BJ (cell line): ENCODE measurements at regions not wholly inside any gene's neighbourhood (a gene's known extent, or its start where the extent isn't known, plus 50 kb on each side); places are given as distances from the start of the nearest gene placed in this dataset.

Experiments used
- CTCF ChIA-PET: fragments of 350-600 bp; formaldehyde crosslinking; extraction: SDS; loops from one replicate; lab custom pipeline; 2021; ENCODE audit warnings: antibody characterized with exemption, inconsistent platforms; lab: Yijun Ruan, JAX
- POLR2A ChIA-PET: fragments of 300-600 bp; sonication (Branson Sonifier 250); formaldehyde crosslinking; extraction: SDS; loops from one replicate; lab custom pipeline; 2021; ENCODE audit warnings: antibody characterized with exemption; lab: Charles Lee
- DNase-seq: peaks from one replicate; pipeline ENCODE4 v3.0.0-alpha.2; 2011; ENCODE audit warnings: low read depth
- H3K27me3 ChIP-seq: 2 replicates; pipeline ENCODE4 v1.6.0; 2011; ENCODE audit warnings: low read length; ENCODE audit not compliant: control insufficient read depth, insufficient read depth
- H3K36me3 ChIP-seq: 2 replicates; pipeline ENCODE4 v1.5.1; 2011; ENCODE audit warnings: low read length; ENCODE audit not compliant: control insufficient read depth, insufficient read depth
- H3K4me3 ChIP-seq: 2 replicates; pipeline ENCODE4 v1.5.1; 2011; ENCODE audit warnings: low read depth, mild to moderate bottlenecking, control low read depth, low read length
- TF ChIP-seq, protein P1 (sequence below): IDR thresholded peaks from 2 replicates; pipeline ENCODE4 v1.5.1; 2011; ENCODE audit warnings: low read depth, mild to moderate bottlenecking, control low read depth, inconsistent platforms, low read length, moderate library complexity; ENCODE audit not compliant: insufficient read depth

DNA sequence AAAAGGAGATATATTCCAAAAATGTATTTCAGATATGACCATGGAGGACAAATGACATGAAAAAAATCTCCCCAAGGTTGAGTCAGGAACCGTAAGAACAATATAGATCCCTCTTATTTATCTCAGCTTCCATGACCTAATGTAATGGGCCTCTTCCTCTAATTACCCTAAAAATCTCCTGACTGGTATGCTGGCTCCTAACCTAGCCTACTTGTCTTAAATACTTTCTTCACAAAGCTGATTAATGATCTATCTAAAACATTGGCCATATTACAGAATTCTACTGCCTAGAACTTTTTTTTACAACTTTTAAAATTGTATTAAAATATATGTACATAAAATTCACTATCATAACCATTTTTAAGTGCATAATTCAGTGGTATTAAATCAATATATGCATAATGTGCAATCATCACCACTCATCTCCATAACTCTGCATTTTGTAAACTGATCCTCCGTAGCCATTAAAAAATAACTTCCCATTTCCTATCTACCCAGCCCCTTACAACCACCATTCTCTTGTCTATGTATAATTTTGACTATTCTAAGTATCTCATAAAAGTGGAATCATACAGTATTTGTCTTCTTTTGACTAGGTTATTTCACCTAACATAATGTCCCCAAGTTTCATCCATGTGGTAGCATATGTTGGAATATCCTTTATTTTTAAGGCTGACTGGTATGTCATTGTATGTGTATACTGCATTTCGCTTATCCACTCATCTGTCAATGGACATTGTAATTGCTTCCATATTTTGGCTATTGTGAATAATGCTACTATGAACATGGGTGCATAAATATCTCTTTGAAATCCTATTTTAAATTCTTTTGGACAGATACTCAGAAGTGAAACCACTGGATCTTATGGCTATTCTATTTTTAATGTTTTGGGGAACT is 464.6 kb downstream of the ADAMTS20 start:
- H3K27me3 ChIP-seq: no peaks in the 10 kb centered on the region
- no peaks in the 10 kb centered on the region for H3K36me3 ChIP-seq
- H3K4me3 ChIP-seq: no peak overlapping the region
- TF ChIP-seq, protein P1, sequence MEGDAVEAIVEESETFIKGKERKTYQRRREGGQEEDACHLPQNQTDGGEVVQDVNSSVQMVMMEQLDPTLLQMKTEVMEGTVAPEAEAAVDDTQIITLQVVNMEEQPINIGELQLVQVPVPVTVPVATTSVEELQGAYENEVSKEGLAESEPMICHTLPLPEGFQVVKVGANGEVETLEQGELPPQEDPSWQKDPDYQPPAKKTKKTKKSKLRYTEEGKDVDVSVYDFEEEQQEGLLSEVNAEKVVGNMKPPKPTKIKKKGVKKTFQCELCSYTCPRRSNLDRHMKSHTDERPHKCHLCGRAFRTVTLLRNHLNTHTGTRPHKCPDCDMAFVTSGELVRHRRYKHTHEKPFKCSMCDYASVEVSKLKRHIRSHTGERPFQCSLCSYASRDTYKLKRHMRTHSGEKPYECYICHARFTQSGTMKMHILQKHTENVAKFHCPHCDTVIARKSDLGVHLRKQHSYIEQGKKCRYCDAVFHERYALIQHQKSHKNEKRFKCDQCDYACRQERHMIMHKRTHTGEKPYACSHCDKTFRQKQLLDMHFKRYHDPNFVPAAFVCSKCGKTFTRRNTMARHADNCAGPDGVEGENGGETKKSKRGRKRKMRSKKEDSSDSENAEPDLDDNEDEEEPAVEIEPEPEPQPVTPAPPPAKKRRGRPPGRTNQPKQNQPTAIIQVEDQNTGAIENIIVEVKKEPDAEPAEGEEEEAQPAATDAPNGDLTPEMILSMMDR: no peak
- ChIA-PET CTCF (interaction anchor here (0.7 kb wide), 1 partner anchor 88 kb away, joined by 3 read pairs; no protein-coding TSS in a partner anchor), POLR2A (no interaction called here)
- no peak for DNase-seq

DNA sequence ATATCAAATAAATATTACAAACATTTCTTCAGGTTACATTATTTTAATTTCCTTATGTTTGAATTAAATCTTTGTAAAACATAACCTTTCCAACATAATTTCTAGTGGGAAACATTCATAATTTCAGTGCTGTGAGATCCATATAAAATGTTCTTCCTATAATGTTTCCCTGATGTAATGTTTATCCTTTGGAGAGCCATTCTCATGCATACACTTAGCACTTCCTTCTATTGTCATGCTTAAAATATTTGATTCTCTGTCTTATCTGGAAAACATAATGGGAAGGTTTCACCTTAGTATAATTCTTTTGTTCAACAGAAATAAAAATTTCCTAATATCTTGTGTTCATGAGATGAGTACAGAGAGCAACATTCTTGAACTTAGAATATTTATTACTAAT is 472.5 kb downstream of the ADAMTS20 start:
- ChIA-PET POLR2A (no interaction called here), CTCF (no interaction called here)
- Histone ChIP-seq H3K36me3 (no peaks in the 10 kb centered on the region), H3K27me3 (no peaks in the 10 kb centered on the region), H3K4me3 (no peak overlapping the region)
- DNase-seq: no peak
- TF ChIP-seq, protein P1: no peak

DNA sequence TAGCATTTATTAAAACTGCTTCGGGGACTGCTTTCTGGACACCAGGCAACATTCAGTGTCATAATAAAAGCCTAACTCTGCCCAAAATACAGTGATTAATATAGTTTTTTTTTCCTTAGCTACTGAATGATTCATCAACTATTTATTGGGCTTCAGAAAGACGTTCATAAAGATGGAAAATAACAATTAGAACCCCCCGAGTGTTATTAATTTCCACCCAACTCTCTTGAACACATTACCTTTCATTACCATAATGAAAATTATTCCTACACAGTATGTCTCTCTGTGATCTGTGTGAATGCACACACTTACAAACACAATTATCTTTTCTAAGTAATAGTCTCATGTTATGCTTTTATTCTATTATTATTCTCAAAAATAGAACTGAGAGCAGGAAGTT is 473.0 kb downstream of the ADAMTS20 start:
- Histone ChIP-seq H3K36me3 (no peaks in the 10 kb centered on the region), H3K27me3 (no peaks in the 10 kb centered on the region), H3K4me3 (no peak overlapping the region)
- ChIA-PET CTCF (no interaction called here), POLR2A (no interaction called here)
- no peak for DNase-seq
- TF ChIP-seq, protein P1: no peak

DNA sequence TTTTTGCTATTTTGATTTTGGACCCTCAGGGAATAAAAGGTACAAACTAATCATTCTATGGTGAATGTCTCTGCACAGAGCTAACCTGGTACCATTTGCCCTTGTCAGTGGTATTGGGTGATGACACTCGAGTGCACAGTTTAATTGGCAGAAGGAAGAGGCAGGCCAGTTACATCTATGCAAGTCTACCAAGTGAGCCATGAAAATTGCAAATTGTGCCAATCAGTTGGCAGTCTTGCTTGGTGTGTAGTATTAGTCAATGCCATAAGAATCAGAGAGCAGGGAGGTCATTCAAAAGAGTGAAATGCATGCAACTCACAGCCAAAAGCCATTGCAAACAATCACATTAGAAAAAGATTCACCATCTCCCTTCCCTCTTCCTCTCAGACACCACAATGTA is 479.6 kb downstream of the ADAMTS20 start:
- no peak for DNase-seq
- Histone ChIP-seq H3K27me3 (no peaks in the 10 kb centered on the region), H3K36me3 (no peaks in the 10 kb centered on the region), H3K4me3 (no peak overlapping the region)
- ChIA-PET POLR2A (no interaction called here), CTCF (no interaction called here)
- TF ChIP-seq, protein P1: no peak

DNA sequence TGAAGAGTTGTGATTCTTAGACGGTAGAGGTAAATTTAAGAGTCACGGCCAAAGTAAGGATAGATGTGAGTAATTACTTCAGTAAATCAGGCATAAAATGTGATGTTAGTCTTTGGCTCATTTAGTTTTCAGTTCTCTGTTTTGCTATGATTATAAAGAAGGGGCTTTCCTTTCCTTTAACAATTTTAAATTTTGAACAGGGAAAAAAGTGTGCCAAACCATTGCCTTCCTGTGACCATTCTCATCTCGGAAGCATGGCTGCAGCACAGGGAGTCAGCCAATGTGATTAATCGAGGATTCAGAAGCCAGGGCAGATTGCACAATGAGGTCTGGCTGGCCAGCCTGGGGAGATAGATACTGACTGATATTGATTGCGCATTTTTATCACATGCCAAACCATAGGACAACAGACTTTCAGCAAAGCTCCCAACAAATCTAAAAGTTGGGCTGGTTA is 480.2 kb upstream of the PRICKLE1 start:
- no peak overlapping the region for H3K4me3 ChIP-seq
- no peaks in the 10 kb centered on the region for H3K27me3 ChIP-seq
- DNase-seq: no peak
- POLR2A ChIA-PET: no interaction called here
- H3K36me3 ChIP-seq: no peaks in the 10 kb centered on the region
- TF ChIP-seq, protein P1: no peak
- CTCF ChIA-PET: no interaction called here
